ENCODE measurements at regions not wholly inside any gene's neighbourhood (a gene's known extent, or its start where the extent isn't known, plus 50 kb on each side); places are given as distances from the start of the nearest gene placed in this dataset.

- no peak for DNase-seq
These were observed 324.7 kb downstream of the C4orf33 start for GRCh38 chr4:129420637-129421036.

DNA sequence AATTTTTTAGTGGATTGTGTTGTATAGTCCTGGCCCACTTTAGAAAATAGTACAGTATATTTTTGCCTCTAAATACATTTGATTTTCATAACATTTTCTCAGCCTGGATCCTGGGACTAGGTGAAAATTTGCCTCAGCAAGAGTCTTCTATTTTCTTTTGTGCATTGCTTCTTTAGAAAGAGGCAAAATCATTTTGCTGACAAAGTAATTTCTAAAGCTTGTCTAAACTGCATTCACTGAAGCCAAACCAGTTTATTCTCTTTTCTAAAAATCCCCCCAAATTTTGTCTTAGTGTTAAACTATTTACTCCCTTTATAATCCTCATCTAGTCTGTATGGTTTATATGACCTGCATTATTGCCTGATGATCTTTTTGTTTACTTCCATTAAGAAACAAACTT, 326.3 kb downstream of the C4orf33 start:
- no peak for DNase-seq

DNA sequence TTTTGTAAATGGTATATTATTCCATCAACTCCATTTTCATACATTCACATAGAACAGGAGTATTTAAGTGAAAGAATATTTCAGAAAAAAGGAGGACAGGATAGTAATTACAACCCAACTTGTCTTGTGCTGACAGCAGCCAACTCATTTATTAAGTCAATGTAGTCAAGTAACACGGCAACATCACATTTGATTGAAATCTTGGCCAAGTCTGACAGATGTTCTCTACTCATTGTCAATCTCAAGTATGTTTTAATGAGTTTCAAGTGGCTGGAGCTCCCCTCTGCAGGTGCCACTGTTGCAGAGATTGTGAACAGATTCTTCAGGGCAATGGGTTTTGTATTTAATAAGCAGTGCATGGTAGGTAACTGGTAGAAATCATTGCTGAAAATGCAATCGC, 332.5 kb downstream of the C4orf33 start:
- no peak for DNase-seq

DNA sequence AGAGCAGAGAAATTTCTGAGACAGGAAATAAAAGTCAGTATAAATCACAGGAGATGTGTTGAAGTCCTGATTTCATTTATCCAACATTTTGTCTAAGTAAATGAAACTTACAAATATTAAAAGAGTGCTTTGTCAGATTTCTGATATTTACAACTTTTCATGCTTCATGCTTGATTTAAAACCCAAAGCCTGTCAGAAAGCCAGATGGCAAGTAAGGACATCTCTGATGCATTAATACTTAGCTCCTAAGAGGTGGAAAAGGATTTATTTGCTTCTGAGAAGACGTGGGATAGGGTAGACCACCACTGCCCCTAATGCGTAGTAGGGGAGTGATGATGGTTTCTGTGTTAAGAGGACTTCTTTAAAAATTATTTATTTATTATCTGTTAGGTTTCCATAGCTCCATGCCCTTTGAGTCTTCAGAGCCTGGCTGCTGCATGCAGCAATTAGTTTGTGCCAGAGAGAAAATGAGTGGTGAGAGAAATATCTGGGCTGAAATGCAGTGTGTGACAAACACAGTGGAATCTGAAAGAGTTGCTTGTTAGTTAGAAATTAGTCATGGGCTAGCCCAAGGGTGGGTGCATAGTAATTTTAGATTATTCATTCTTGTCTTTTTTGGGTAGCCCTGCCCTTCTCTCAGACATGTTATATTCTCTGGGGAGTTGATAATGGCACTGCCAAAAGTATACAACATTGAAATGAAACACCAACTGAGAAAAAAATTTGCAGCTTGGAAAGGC, 333.8 kb downstream of the C4orf33 start:
- no peak for DNase-seq

DNA sequence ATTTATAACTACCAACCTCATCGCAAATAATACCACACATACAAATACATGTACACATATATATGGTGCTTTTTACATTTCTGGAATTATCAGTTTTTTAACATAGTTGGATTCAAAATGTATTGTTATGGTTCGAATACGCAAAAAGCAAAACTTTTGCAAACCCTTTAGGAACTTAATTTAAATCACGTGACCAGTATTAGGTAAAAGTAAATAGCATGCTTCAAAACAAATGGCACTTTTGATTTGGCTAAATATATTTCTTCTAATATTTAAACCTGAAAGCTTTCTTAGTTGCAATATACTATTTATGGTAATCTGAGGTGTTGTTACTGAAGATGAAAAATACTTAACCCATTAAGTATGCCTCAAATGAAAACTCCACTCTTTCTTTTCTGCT, 341.4 kb downstream of the C4orf33 start:
- DNase-seq: no peak

- no peak for DNase-seq
These were observed 342.6 kb downstream of the C4orf33 start for GRCh38 chr4:129438456-129438981.

DNA sequence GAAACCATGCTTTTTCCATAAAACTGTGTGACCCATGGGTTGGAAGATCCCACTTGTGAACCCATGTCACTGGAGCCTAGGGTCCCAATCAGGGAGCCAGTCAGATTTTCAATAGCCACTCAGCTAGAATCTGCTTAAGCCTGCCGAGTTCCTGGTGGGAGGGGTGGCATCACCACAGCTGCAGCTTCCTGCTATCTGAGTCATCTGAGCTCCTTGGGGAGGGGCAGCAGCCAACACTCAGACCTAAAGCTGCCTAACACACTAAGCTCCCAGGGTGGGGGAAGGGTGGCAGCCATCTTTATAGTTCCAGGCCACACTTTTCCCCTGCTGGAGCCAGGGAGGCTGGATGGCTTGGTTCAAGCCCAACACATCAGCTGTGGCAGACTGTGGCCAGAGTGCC, 350.1 kb downstream of the C4orf33 start:
- DNase-seq: no peak

- no peak for DNase-seq
These were observed 357.7 kb downstream of the C4orf33 start for GRCh38 chr4:129453524-129454200.

- no peak for DNase-seq
These were observed 359.5 kb downstream of the C4orf33 start for GRCh38 chr4:129455482-129455881.

DNA sequence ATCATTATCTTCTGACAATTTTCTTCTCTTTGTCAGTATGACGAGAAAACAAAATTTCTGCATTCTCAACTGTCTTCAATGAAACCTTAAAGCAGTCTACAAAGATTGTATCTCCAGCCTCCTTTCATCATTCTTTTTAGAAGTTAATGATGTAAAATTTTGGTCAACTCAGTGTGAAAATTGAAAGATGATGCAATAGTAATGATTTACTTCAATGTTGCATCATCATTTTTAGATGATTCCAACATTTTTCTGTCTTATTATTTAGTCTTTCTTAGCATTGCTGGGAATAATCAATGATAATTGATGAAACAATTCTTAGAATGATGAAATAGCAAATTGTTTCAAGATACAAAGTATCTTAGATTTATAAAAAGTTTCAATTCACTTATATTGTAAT, 372.7 kb downstream of the C4orf33 start:
- DNase-seq: no peak

DNA sequence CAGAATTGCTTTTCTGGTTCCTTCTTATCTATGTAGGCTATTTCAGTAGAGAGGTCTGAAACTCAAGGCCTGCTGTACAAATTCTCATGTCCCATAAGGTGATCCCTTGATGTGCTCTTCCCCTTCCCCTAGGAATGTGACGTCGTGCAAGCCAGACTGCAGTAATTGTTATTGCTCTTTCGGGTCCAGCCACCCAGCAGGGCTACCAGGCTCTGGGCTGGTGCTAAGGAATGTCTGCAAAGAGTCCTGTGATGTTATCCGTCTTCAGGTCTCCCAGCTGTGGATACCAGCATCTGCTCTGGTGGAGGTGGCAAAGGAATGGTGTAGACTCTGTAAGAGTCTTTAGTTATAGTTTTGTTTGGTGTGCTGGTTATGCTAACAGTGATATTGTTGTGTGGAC, 378.7 kb downstream of the C4orf33 start:
- DNase-seq: no peak

DNA sequence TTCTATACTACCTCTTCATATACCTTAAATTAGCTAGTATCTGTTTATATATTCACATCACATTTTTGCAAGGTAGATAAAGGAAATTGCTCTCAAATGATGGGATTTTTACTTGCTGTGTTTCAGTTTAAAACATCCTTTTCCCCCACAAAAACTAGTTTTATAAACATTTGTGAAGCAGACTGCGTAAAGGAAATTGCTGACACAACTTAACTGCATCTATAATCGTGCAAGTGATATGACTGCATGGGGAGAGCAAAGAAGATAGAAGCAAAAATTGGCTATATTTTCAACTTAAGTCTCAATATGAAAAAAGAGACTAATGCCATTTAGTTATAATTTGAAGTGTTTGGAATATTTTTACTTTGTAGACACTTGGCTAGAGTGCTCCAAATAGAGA, 385.2 kb downstream of the C4orf33 start:
- DNase-seq: no peak

DNA sequence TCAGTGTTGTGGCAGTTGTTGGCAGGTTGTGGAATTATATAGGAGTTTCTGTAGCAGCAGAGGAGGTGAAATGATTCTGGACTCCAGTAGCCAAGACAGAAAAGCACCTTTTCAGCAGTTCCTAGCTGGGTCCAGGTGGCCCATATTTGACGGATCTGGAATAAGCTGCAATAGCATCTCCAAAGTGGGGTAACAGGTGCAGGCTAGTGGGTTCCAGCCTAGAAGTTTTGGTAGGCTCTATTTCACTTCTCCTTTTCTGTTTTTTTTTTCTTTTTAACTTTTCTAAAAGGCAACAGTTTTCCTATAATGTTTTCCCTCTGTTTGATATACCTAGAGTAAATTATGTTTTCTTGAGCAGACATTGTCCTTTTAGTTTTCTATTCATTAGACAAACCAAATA, 392.5 kb downstream of the C4orf33 start:
- DNase-seq: no peak

DNA sequence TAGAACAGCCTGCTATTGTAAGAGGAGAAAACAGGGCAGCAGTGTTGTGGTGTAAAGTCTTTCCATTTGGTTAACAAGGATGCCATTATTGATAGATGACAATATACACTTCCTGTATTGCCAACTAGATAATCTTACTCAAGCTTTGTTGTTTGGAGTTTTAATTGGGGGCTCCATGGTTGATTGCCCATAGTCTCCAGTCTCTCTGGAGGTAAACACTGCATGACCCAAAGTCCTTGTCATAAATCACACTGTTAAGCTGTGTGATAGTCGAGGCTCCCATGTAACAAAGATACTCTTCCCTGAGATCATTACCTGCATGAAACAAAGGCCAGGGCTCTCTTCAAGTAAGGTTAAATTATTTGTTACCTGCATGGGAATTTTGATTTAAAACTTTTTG, 394.6 kb downstream of the C4orf33 start:
- DNase-seq: no peak

DNA sequence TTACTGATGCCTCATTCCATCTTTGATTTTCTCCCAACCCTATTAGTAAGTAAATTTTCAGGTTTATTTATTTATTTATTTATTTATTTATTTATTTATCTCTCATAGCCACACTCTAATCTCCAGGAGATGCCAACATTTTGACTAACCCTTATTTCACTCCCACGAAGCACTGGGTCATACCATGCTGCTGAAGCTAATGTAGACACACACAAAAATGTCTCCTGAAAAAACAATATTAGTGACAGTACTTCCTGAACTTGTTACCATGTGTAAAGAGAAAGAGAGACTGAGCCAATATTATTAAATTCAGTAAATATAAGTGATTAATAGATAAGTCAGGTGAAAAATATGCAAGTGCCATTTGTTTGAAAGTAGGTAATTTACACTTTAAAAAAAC, 402.7 kb downstream of the C4orf33 start:
- no peak for DNase-seq

GRCh38 chr4:129514852-129515251, 418.9 kb downstream of the C4orf33 start:
- DNase-seq: no peak

DNA sequence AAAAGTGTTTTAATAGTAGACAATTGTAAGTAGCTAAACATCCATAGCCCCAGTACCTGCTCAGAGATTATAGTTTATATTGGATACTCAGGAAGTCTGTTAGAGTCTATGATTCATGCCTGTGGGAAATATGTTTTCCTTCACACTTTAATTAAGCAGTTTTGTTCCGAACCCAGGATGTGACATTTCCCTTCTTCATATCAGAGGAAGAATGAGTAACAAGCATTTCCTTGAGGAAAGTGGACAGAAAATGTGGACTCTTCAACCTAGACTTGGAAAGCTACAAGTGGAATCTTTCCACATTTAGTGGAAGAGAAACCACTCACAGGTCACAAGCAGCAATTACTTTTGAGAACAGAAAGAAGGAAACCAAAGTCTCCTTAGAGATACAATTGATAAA, 419.4 kb downstream of the C4orf33 start:
- DNase-seq: no peak

DNA sequence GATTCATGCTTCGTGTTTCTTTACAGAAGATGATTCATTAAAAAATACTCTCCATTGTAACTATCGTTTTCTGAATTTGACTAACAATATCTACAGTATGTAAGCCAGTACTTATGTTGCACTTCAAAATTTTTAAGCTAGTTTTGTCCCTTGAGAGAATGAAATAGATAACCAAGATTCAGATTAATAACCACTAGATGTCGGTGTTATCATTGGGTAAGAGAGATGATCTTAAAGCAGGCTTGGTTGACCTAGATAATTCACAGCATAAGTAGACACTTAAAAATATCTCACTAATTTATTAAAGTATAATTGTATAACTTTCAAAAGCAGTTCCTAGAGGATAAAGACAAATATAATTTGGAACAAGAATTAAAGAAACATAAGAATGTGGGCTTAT, 430.9 kb downstream of the C4orf33 start:
- DNase-seq: no peak

DNA sequence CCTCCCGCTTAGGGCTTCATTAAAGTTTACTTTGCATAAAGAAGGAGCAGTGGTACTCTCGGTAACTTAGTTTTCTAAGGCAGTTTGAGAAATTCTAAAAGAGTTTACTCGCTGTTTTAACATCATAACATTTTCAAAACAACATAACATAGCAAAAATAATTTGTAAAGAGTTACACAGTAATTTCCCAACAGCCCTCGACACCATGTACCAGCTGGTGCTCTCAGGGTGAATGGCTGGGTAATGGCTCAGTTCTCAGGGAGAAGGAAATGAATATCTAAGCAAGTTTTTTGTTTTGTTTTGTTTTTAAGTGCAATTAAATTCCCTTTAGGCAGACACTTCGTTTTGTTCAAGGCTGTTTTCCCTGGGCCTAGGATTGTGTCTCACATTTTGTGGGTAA, 435.3 kb downstream of the C4orf33 start:
- DNase-seq: no peak

DNA sequence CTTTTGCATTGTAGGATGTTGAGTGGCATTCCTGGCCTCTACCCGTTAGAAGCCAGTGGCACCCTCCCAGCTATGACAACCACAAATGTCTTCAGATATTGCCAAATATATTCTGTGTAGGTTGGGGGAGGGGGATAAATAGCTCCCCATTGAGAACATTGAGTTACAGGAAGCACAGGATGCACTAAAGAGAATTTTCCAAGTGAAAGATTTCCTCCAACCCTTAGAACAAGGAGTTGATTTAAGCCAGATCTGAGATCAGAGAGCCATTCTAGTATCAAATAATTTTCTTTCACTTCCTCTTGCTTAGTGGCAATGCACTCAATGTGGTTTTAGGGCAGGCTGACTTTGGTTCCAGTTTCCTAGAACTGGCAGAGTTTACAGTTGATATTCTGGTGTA, 436.6 kb downstream of the C4orf33 start:
- no peak for DNase-seq

- DNase-seq: no peak
These were observed 447.3 kb downstream of the C4orf33 start for GRCh38 chr4:129543299-129543698.

GRCh38 chr4:129545599-129546278, 449.8 kb downstream of the C4orf33 start:
- DNase-seq: no peak

DNA sequence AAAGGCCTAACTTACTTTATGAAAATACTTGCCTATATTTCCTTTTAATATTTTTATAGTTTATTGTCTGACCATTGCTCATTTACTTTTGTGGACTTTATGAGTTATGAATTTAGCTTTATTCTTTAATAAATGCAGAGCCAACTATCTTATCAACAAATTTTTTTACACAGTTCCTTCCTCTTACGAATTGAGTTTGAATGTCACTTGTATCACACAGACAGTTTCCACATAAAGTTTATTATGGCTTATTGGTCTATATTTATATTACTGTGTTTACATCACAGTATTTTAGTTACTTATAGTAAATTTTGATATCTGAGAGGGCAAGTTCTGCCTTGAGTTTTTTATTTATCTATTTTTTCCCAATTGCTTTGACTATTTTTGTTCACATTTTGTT, 450.6 kb downstream of the C4orf33 start:
- DNase-seq: no peak

DNA sequence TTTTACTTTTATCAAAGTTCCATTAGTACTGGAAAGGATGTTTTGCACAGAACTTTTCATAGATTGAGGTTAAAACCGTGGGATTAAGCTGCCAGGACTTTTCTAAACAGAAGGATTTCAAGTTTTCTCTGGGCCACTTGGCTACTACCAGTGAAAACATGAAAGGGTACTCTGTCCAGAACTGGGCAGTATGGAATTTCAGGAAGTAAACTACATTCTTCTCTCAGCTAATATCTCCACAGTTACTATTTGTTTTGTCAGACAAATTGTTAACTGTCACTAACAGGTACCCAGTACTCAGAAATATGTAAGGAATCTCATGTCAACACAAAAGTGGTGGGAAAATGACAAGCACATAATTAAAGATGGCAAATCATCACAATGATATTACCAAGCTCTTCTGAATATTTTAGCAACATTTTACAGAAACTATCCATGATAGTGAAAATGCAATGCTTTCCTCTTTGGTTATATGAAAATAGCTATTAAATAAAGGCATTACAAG, 454.4 kb downstream of the C4orf33 start:
- no peak for DNase-seq
